Smooth muscle cell (in vitro differentiated cells): ENCODE measurements at regions not wholly inside any gene's neighbourhood (a gene's known extent, or its start where the extent isn't known, plus 50 kb on each side); places are given as distances from the start of the nearest gene placed in this dataset.
"Not testable (repeated sequence)": the region's sequence is repeated elsewhere in the genome, so short reads cannot be mapped to it uniquely, and the experiment has no call there.

Source experiments
- DNase-seq: peaks from one replicate; lab custom pipeline; 2025; ENCODE audit not compliant: unreplicated experiment; lab: John Stamatoyannopoulos, UW
- H2AFZ ChIP-seq: fragments of 200-600 bp; sonication (generic); 2 replicates; pipeline ENCODE4 v1.6.0; 2016; ENCODE audit warnings: antibody characterized with exemption, low read depth, mild to moderate bottlenecking
- H3F3A ChIP-seq: fragments of 200-600 bp; sonication (generic); 2 replicates; pipeline ENCODE4 v1.6.0; 2017; ENCODE audit warnings: antibody characterized with exemption, low read depth
- H3K27ac ChIP-seq: fragments of 200-600 bp; sonication (generic); 2 replicates; pipeline ENCODE4 v1.5.1; 2016; ENCODE audit warnings: low read depth, mild to moderate bottlenecking
- H3K27me3 ChIP-seq: fragments of 200-600 bp; sonication (generic); 2 replicates; pipeline ENCODE4 v1.6.1; 2016; ENCODE audit warnings: low read depth, mild to moderate bottlenecking
- H3K36me3 ChIP-seq: fragments of 200-600 bp; sonication (generic); 2 replicates; pipeline ENCODE4 v1.5.1; 2016; ENCODE audit warnings: low read depth
- H3K4me1 ChIP-seq: fragments of 200-600 bp; sonication (generic); 2 replicates; pipeline ENCODE4 v1.5.1; 2016; ENCODE audit warnings: low read depth
- H3K4me2 ChIP-seq: fragments of 200-600 bp; sonication (generic); 2 replicates; pipeline ENCODE4 v1.6.0; 2016; ENCODE audit warnings: mild to moderate bottlenecking
- H3K4me3 ChIP-seq: fragments of 200-600 bp; sonication (generic); 2 replicates; pipeline ENCODE4 v1.5.1; 2016; ENCODE audit warnings: mild to moderate bottlenecking
- H3K79me2 ChIP-seq: fragments of 200-600 bp; sonication (generic); 2 replicates; pipeline ENCODE4 v1.6.0; 2016; ENCODE audit warnings: low read depth, mild to moderate bottlenecking
- H3K9ac ChIP-seq: fragments of 200-600 bp; sonication (generic); 2 replicates; pipeline ENCODE4 v1.6.0; 2016; ENCODE audit warnings: low read depth
- H3K9me3 ChIP-seq: fragments of 200-600 bp; sonication (generic); replicated peaks from 2 replicates; pipeline ENCODE4 v1.5.1; 2016; ENCODE audit warnings: low read depth
- H4K20me1 ChIP-seq: fragments of 200-600 bp; sonication (generic); 2 replicates; pipeline ENCODE4 v1.6.0; 2016; ENCODE audit warnings: low read depth
- CTCF ChIP-seq: fragments of 200-600 bp; sonication (generic); IDR thresholded peaks from 2 replicates; pipeline ENCODE4 v1.5.1; 2017; ENCODE audit warnings: borderline replicate concordance, mild to moderate bottlenecking, antibody characterized with exemption; ENCODE audit not compliant: insufficient read depth, poor library complexity, severe bottlenecking
- WGBS: methylation state at CpG from one replicate; pipeline ENCODE4 v1.1.7; 2016; ENCODE audit warnings: low lambda C conversion rate; 5-methylcytosine and 5-hydroxymethylcytosine counted together

DNA sequence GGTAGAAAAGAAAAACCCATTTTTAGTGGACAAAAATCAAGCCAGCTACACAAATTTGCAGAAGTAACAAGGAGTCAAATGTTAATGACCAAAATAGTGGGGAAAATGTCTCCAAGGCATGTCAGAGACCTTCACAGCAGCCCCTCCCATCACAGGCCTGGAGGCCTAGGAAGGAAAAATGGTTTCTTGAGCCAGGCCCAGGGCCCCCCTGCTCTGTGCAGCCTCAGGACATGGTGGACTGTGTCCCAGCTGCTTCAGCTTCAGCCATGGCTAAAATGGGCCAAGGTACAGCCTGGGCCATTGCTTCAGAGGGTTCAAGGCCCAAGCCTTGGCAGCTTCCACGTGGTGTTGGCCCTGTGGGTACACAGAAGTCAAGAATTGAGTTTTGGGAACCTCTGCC is 82.5 kb upstream of the CLVS2 start:
- Histone ChIP-seq H3K36me3 (no peaks in the 10 kb centered on the region), H3K27ac (no peak overlapping the region), H3K4me3 (no peak overlapping the region), H3K27me3 (no peaks in the 10 kb centered on the region), H3K4me2 (no peak overlapping the region), H2AFZ (no peak overlapping the region), H3K9ac (no peak overlapping the region), H3F3A (no peaks in the 10 kb centered on the region), H3K9me3 (no peaks in the 10 kb centered on the region), H4K20me1 (no peaks in the 10 kb centered on the region), H3K79me2 (no peaks in the 10 kb centered on the region), H3K4me1 (no peaks in the 10 kb centered on the region)
- DNase-seq: no peak
- 17% methylated on average over 1 of the region's 1 CpG for WGBS
- TF ChIP-seq CTCF: no peak

DNA sequence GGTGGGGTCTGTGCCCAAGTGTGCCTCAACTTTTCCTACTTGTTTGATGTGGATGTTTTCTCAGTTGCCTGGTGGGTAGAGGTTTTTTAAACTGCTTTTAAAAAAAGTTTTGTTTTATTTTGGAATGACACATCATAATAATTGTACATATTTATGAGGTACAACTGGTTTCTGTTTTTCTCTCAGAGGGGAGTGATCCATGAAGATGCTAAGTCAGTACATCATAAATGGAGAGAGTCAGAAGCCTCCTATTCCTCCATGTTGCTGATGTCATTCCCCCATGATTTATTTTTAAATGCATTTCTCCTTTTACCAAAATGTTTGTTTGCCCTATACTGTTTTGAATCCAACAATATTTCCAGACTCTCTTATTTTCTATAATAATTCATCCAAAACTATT is 77.3 kb upstream of the CLVS2 start:
- Histone ChIP-seq H3K9me3 (no peaks in the 10 kb centered on the region), H2AFZ (no peak overlapping the region), H3K4me3 (no peak overlapping the region), H3K9ac (no peak overlapping the region), H4K20me1 (no peaks in the 10 kb centered on the region), H3K27ac (no peak overlapping the region), H3K4me1 (no peaks in the 10 kb centered on the region), H3K4me2 (no peak overlapping the region), H3K36me3 (no peaks in the 10 kb centered on the region), H3F3A (no peaks in the 10 kb centered on the region), H3K79me2 (no peaks in the 10 kb centered on the region), H3K27me3 (no peaks in the 10 kb centered on the region)
- DNase-seq: no peak
- TF ChIP-seq CTCF: no peak

GRCh38 chr6:122930252-122931180 is 65.5 kb upstream of the CLVS2 start:
- Histone ChIP-seq H3K9ac (no peak overlapping the region), H3K27me3 (no peaks in the 10 kb centered on the region), H3F3A (no peaks in the 10 kb centered on the region), H3K4me1 (no peaks in the 10 kb centered on the region), H3K79me2 (no peaks in the 10 kb centered on the region), H3K9me3 (no peaks in the 10 kb centered on the region), H2AFZ (no peak overlapping the region), H3K36me3 (no peaks in the 10 kb centered on the region), H3K4me3 (no peak overlapping the region), H4K20me1 (no peaks in the 10 kb centered on the region), H3K27ac (no peak overlapping the region), H3K4me2 (no peak overlapping the region)
- 90% methylated on average over 3 of the region's 3 CpGs for WGBS
- no peak for TF ChIP-seq CTCF
- no peak for DNase-seq

DNA sequence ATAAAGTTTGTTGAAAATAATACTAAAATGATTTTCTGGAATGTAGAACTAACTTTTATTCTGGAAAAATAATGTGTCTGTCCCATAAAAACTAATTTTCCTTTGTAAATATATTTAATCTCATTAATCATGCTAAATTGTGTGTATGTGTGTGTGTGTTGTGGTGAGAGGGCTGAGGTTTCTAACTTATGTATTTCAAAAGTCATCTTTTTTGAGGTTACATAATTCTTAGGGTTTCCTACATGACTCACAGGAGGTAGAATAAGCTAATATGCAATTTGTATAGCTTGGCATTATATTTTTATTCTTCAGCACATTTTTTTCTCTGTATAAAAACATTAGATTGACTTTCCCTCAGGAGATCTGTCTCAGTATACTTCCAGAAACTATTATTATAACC is 64.1 kb upstream of the CLVS2 start:
- no peak for DNase-seq
- H2AFZ ChIP-seq: no peak overlapping the region
- H3K9me3 ChIP-seq: no peaks in the 10 kb centered on the region
- H3F3A ChIP-seq: no peaks in the 10 kb centered on the region
- no peaks in the 10 kb centered on the region for H3K36me3 ChIP-seq
- no peaks in the 10 kb centered on the region for H3K79me2 ChIP-seq
- H3K4me2 ChIP-seq: no peak overlapping the region
- no peak overlapping the region for H3K4me3 ChIP-seq
- H4K20me1 ChIP-seq: no peaks in the 10 kb centered on the region
- H3K27ac ChIP-seq: no peak overlapping the region
- no peaks in the 10 kb centered on the region for H3K27me3 ChIP-seq
- H3K9ac ChIP-seq: no peak overlapping the region
- no peaks in the 10 kb centered on the region for H3K4me1 ChIP-seq
- no peak for TF ChIP-seq CTCF

GRCh38 chr6:122944936-122945335 is 51.1 kb upstream of the CLVS2 start:
- H3K9ac ChIP-seq, H3K27me3 ChIP-seq, H3K27ac ChIP-seq, H2AFZ ChIP-seq, H4K20me1 ChIP-seq, H3K79me2 ChIP-seq, H3K4me1 ChIP-seq, DNase-seq, H3K4me3 ChIP-seq, H3F3A ChIP-seq, H3K4me2 ChIP-seq, H3K36me3 ChIP-seq, H3K9me3 ChIP-seq: not testable (repeated sequence)
- WGBS: 88% methylated on average over 6 of the region's 6 CpGs
